Endothelial cell of umbilical vein (primary cell): ENCODE measurements at regions not wholly inside any gene's neighbourhood (a gene's known extent, or its start where the extent isn't known, plus 50 kb on each side); places are given as distances from the start of the nearest gene placed in this dataset.

Experiments used
- BruUV-seq: library from RNA; stranded (reverse); fragments of 400-500 nt; replicated peaks from 2 replicates; lab custom pipeline; 2021; lab: Mats Ljungman, UMichigan
- CTCF ChIA-PET: fragments of 300-600, 350-600 bp; sonication (Branson Sonifier 250); formaldehyde crosslinking; loops from one replicate; lab custom pipeline; 2021; ENCODE audit warnings: antibody characterized with exemption, inconsistent platforms; lab: Charles Lee
- POLR2A ChIA-PET: fragments of 300-600, 350-600 bp; sonication (Branson Sonifier 250); formaldehyde crosslinking; loops from one replicate; lab custom pipeline; 2021; ENCODE audit warnings: antibody characterized with exemption, inconsistent platforms; lab: Charles Lee
- DNase-seq: peaks from one replicate; pipeline ENCODE4 v3.0.0-alpha.2; 2011; ENCODE audit warnings: low read depth, low spot score
- FAIRE-seq: peaks from 2 replicates; lab custom pipeline; 2011; peaks lifted over from hg19 to GRCh38; lab: Jason Lieb, UNC
- H2AFZ ChIP-seq: 2 replicates; pipeline ENCODE4 v1.6.0; 2012; ENCODE audit warnings: low read depth, low read length, control low read depth, inconsistent platforms
- H3K27ac ChIP-seq: 2 replicates; pipeline ENCODE4 v1.5.1; 2011; ENCODE audit warnings: low read depth, mild to moderate bottlenecking, control low read depth, low read length, moderate library complexity; ENCODE audit not compliant: insufficient read depth
- H3K27me3 ChIP-seq, 2 experiments: 2 replicates each; pipeline versions ENCODE4 v1.6.0 to v1.6.1; 2011; ENCODE audit warnings: low read length in 2 of 2, mixed read lengths in 1 of 2; ENCODE audit not compliant: control insufficient read depth in 2 of 2, insufficient read depth in 2 of 2
- H3K36me3 ChIP-seq, 2 experiments: 2 replicates in 1 of 2; 3 replicates in 1 of 2; pipeline ENCODE4 v1.5.1; 2011; ENCODE audit warnings: low read length in 2 of 2, mild to moderate bottlenecking in 1 of 2, moderate library complexity in 1 of 2; ENCODE audit not compliant: control insufficient read depth in 2 of 2, insufficient read depth in 2 of 2; ENCODE audit errors: extremely low read depth in 1 of 2
- H3K4me1 ChIP-seq: 3 replicates; pipeline ENCODE4 v1.5.1; 2011; ENCODE audit warnings: mild to moderate bottlenecking, low read length; ENCODE audit not compliant: control insufficient read depth, insufficient read depth; ENCODE audit errors: extremely low read depth
- H3K4me2 ChIP-seq: 2 replicates; pipeline ENCODE4 v1.6.1; 2011; ENCODE audit warnings: low read length, control low read depth, mixed read lengths; ENCODE audit not compliant: insufficient read depth
- H3K4me3 ChIP-seq, 3 experiments: fragments of 200-600 bp in 1 of 3; sonication (generic), shearing (Covaris generic) in 1 of 3; replicated peaks in 1 of 3; 2 replicates each; pipeline ENCODE4 v1.5.1; 2011 to 2016; ENCODE audit warnings: control low read depth in 3 of 3, low read length in 3 of 3, mild to moderate bottlenecking in 2 of 3, inconsistent platforms in 1 of 3, low read depth in 1 of 3, moderate library complexity in 1 of 3; ENCODE audit not compliant: insufficient read depth in 1 of 3
- H3K79me2 ChIP-seq: 2 replicates; pipeline ENCODE4 v1.6.0; 2012; ENCODE audit warnings: low read length, inconsistent platforms; ENCODE audit not compliant: control insufficient read depth, insufficient read depth
- H3K9ac ChIP-seq: replicated peaks from 2 replicates; pipeline ENCODE3; 2011; ENCODE audit warnings: low read length, control low read depth; ENCODE audit not compliant: insufficient read depth; ENCODE audit errors: extremely low read depth
- H3K9me1 ChIP-seq: replicated peaks from 3 replicates; pipeline ENCODE4 v1.6.0; 2011; ENCODE audit warnings: mild to moderate bottlenecking, low read length; ENCODE audit not compliant: control insufficient read depth, insufficient read depth; ENCODE audit errors: extremely low read depth
- H3K9me3 ChIP-seq: replicated peaks from 2 replicates; pipeline ENCODE4 v1.5.1; 2012; ENCODE audit warnings: low read length, inconsistent platforms; ENCODE audit not compliant: control insufficient read depth, insufficient read depth
- H4K20me1 ChIP-seq: replicated peaks from 2 replicates; pipeline ENCODE3; 2011; ENCODE audit warnings: mild to moderate bottlenecking, low read length; ENCODE audit not compliant: control insufficient read depth, insufficient read depth; ENCODE audit errors: extremely low read depth
- EZH2 ChIP-seq: IDR thresholded peaks from 2 replicates; pipeline ENCODE4 v1.6.1; 2012; ENCODE audit warnings: borderline replicate concordance, low read depth, mild to moderate bottlenecking, moderate library complexity, low read length, inconsistent platforms; ENCODE audit not compliant: severe bottlenecking
- FOS ChIP-seq: IDR thresholded peaks from 2 replicates; pipeline ENCODE4 v1.6.1; 2011; ENCODE audit warnings: mild to moderate bottlenecking, low read length, moderate library complexity, borderline replicate concordance; ENCODE audit not compliant: insufficient read depth
- GATA2 ChIP-seq: IDR thresholded peaks from 2 replicates; pipeline ENCODE4 v1.7.0; 2011; ENCODE audit warnings: low read depth, mild to moderate bottlenecking, moderate library complexity, mixed read lengths, low read length; ENCODE audit not compliant: insufficient read length, insufficient read depth
- JUN ChIP-seq: IDR thresholded peaks from 2 replicates; pipeline ENCODE4 v1.6.1; 2011; ENCODE audit warnings: borderline replicate concordance, low read depth; ENCODE audit not compliant: insufficient read length, insufficient read depth
- MAX ChIP-seq: IDR thresholded peaks from 2 replicates; pipeline ENCODE4 v1.6.1; 2011; ENCODE audit not compliant: insufficient read depth, insufficient read length
- MYC ChIP-seq: IDR thresholded peaks from one replicate; pipeline ENCODE4 v1.6.1; 2011; ENCODE audit warnings: mild to moderate bottlenecking, low read depth, low read length
- POLR2A ChIP-seq: IDR thresholded peaks from 2 replicates; pipeline ENCODE4 v1.6.1; 2012; ENCODE audit warnings: low read depth, mild to moderate bottlenecking, control low read depth, low read length
- POLR2AphosphoS5 ChIP-seq: IDR thresholded peaks from 2 replicates; pipeline ENCODE4 v1.6.1; 2012; ENCODE audit warnings: low read depth, mild to moderate bottlenecking, control low read depth, low read length, moderate library complexity; ENCODE audit not compliant: insufficient read depth
- dilution Hi-C: fragments of 300-500 bp; cut with MboI; formaldehyde crosslinking; loops from one replicate; pipeline ENCODE4 v1.15.0; 2019; ENCODE audit warnings: low sequenced_read_pairs; ENCODE audit not compliant: extremely low pct_ligation_motif_present
- intact Hi-C: fragments of 100-400 bp; cut with micrococcal nuclease; formaldehyde crosslinking; loops from one replicate; pipeline ENCODE4 v1.10.0; 2022
- TF ChIP-seq, protein P1 (sequence below), 2 donors: IDR thresholded peaks; 1 replicate in 1 of 2; 2 replicates in 1 of 2; pipeline ENCODE4 v1.5.1; 2011; ENCODE audit warnings: low read length in 2 of 2, mild to moderate bottlenecking in 2 of 2, moderate library complexity in 2 of 2, control low read depth in 1 of 2, inconsistent platforms in 1 of 2, low read depth in 1 of 2; ENCODE audit not compliant: insufficient read depth in 1 of 2; ENCODE audit errors: extremely low read depth in 1 of 2

DNA sequence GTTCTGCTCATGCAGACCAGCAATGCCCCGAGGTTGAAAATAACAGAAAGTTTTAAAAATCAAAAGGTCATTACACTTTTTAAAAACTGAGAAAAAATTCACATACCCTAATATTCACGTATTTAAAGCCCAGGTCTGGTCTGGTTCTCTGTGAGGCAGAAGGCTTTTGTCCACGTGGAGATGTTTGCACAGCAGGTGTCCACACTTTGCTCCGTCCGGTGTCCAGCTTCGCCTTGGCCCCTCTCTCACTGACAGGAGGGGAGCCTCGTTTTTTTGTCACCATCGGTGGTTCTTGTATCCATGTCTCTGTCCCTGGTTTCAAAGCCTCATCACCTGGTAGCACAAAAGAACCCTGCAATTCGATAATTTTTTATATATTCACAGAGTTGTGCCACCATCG, 434.6 kb upstream of the FRG1 start:
- intact Hi-C loops (no loop called here), dilution Hi-C loops (no loop called here)
- Histone ChIP-seq H3K9me3 (peaks cover 3% of the 10 kb centered on the region), H3K9ac (no peak overlapping the region), H3K9me1 (no peaks in the 10 kb centered on the region), H4K20me1 (no peaks in the 10 kb centered on the region), H3K4me1 (no peaks in the 10 kb centered on the region), H3K4me2 (no peak overlapping the region), H2AFZ (no peak overlapping the region), H3K27ac (no peak overlapping the region), H3K79me2 (no peaks in the 10 kb centered on the region), H3K36me3 (no peaks in the 10 kb centered on the region), H3K27me3 (no peaks in the 10 kb centered on the region), H3K4me3 (no peak overlapping the region)
- no TSS peak for BruUV-seq
- ChIA-PET CTCF (no interaction called here), POLR2A (no interaction called here)
- TF ChIP-seq GATA2 (no peak), MYC (no peak), JUN (no peak), MAX (no peak), POLR2A (no peak), POLR2AphosphoS5 (no peak), FOS (no peak), EZH2 (no peak)
- TF ChIP-seq, protein P1, sequence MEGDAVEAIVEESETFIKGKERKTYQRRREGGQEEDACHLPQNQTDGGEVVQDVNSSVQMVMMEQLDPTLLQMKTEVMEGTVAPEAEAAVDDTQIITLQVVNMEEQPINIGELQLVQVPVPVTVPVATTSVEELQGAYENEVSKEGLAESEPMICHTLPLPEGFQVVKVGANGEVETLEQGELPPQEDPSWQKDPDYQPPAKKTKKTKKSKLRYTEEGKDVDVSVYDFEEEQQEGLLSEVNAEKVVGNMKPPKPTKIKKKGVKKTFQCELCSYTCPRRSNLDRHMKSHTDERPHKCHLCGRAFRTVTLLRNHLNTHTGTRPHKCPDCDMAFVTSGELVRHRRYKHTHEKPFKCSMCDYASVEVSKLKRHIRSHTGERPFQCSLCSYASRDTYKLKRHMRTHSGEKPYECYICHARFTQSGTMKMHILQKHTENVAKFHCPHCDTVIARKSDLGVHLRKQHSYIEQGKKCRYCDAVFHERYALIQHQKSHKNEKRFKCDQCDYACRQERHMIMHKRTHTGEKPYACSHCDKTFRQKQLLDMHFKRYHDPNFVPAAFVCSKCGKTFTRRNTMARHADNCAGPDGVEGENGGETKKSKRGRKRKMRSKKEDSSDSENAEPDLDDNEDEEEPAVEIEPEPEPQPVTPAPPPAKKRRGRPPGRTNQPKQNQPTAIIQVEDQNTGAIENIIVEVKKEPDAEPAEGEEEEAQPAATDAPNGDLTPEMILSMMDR (IDR thresholded peaks at IDR 0.05; ENCODE audit: extremely low read depth in 1 of 2, insufficient read depth in 1 of 2, low read depth in 1 of 2, low read length in 2 of 2), result no peak
- FAIRE-seq, result no peak
- DNase-seq, result no peak
